NCI-H1436 (cell line): ENCODE measurements at regions not wholly inside any gene's neighbourhood (a gene's known extent, or its start where the extent isn't known, plus 50 kb on each side); places are given as distances from the start of the nearest gene placed in this dataset.

Source experiments
- DNase-seq: peaks from one replicate; lab custom pipeline; 2025; lab: John Stamatoyannopoulos, UW

DNA sequence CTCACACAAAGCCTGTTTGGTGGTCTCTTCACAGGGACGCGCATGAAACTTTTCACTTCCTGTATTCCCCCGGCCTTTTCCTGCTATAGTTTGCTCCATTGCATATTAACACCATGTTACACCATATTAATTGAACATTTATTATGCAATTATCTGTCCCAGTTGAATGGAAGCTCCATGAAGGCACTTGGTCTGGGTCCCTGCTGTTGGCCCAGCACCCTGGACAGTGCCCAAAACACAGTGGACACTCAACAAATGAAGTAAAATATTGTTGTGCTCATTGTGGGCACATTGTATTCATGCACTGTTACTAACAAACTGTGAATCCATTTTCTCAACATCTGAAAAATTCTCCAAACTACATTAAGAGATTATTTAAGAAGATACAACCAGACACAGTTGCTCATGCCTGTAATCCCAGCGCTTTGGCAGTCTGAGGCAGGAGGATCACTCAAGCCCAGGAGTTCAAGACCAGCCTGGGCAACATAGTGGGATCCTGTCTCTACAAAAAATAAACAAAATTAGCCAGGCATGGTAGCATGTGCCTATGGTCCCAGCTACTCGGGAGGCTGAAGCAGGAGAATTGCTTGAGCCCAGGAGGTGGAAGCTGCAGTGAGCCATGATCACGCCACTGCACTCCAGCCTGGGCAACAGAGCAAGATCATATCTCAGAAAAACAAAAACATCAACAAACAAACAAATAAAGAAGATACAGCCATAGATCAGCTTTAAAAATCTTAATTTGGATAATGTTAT lies 292.7 kb upstream of the TENM3 start:
- no peak for DNase-seq

DNA sequence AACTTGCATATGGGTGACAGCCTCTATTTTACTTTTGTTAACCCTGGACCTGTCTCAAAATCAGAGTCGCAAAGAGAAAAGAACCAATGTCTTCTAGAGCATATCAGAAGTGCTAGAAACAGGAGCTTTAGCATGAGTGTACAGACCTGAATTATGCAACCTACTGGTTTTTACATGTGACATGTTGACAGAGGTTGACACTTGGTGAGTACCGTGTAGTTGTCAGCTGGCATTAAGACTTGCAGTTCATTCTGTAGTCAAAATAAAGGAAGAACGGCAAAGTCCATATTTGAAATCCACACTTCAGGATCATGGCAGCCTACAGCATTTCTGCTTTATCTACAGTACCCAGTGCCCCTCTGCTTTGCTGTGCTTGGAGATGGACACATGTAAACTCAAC lies 291.9 kb upstream of the TENM3 start:
- no peak for DNase-seq

DNA sequence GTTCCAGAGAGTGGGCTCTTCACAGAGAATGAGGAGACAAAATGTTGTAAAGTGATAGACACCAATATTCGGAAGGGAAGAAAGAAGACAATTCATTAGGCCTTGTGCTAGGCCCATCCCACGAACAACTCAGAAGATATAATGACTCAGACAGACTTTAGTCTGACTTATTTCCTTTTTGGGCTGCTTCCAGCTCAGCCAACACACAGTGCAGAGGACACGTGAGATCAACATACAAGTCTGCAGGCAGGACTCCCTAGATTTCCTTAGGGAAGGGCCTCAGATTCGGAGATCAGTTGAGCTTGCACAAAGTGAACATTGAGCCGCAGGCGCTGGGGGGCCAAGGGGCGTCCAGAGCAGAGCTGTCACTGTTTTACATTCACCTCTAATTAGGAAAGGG lies 290.7 kb upstream of the TENM3 start:
- DNase-seq = peak; percentile 65

DNA sequence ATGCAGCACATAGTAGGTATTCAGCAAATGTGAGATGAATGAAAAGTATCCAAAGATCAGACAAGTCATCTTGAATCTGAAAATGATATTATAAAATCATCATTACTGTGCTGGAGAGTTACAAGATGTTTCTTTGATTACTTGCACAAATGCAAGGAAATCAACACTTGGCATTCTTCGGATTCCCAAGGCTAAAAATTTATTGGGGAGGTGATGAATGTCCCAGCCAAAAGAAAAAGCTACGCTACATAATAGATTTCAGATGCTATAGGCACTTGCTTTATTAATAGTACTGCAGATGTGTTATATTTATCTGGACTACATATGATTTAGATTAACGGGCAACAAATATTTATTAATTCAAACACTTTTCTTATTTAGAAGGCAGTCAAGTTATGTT lies 286.7 kb upstream of the TENM3 start:
- no peak for DNase-seq

DNA sequence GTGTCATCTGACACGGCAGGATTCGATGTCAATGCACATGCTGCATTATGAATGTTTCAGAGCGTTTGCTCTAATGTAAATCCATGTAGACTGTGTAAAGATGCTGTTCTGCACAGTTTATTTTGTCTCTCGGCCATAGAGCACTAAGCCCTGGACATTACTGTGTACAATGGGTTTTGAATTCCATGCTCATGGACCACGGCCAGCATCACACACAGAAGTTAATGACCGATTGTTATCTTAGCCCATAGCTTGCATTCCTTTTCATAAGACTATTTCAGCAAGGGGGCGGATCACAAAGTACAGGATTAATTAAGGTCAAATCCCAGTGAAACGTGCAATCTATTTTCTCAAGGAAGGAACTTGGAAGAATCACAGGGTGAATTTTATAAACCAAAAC lies 286.1 kb upstream of the TENM3 start:
- no peak for DNase-seq

DNA sequence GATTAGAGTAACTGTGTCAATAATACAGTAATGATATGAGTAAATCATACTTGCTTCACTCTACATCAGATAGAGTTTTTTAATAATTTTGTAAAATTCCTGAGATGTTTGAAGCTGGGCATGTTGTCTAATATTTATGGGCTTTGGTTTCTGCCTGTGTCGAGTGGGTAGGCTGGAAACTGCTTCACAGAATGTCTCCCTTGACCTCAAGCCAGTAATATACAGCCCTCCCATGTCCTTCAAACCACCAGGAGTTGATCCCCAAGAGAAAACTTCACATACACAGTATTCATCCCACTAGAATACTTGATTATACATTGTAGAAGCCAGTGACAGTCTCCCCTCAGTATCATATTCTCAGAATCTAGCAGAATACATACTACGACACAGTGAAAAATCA lies 284.8 kb upstream of the TENM3 start:
- no peak for DNase-seq

DNA sequence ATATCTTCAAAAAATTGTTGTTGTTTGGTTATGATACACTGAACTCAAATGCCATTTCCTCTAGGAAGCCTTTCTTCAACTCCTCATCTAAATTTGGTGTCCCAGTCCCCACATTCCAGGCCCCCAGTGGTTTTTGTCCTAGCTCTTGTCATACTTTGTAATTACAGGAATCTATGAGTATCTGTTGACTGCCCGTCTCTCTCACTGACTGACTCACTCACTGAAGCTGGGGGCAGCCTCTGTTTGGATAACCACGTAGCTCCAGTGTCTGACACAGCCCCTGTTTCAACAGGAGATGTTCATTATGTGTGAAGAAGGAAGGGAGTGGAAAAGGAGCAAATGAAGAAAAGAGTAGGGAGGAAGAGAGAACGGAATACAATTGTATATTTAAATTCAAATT lies 284.1 kb upstream of the TENM3 start:
- DNase-seq = no peak

DNA sequence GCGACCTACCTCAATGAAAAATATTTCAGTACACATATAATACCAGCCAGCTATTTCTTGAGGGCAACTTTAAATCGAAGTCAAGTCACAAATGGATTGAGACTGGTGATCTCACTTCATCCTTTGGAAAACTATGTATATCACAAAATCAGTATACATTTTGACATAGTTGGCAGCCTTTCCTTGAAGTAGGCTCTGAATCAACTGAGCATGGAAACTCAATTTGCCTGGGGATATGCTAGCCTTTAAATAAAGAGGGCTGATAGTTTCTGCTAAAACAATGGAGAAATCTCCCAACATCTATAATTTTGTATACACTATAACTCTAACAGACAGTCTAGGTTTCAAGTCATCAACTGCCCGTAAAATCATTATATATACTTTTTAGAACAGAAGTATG lies 282.8 kb upstream of the TENM3 start:
- DNase-seq = no peak

DNA sequence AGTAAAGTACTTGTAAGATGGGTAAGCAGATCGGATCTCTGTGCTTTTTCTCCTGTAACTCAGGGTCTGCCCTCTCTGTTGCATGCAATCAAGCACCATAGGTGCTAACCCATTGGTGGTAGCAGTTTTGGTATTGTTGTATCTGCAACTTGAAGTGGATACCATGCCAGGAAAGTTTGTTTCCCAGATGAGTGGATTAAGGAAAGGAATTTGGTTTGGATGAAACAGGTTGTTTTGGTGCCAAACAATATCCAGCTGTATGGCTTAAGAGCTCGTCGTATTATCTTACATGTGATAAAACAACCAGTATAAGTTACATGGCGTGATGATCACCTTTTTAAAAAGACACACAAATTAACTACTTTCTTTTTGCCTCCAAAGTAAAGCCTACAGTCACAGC lies 280.9 kb upstream of the TENM3 start:
- no peak for DNase-seq

DNA sequence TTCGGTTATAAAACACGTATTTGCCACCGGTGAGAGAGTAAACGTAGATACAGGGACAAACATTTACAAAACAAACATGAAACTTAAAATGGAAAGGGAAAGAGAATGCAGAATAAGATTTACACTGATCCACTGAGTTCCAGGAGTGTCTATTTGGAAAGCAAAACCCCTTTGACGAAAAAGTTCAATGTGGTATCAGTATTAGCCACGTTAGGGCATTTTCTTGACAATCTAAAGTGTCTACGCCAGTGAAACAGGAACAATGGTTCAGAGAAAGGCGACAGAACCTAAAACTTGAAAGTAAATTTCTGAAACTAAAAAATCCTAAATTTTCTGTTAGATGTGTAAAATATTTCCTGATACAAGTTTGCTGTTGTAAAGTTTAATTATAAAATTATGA lies 278.5 kb upstream of the TENM3 start:
- no peak for DNase-seq

DNA sequence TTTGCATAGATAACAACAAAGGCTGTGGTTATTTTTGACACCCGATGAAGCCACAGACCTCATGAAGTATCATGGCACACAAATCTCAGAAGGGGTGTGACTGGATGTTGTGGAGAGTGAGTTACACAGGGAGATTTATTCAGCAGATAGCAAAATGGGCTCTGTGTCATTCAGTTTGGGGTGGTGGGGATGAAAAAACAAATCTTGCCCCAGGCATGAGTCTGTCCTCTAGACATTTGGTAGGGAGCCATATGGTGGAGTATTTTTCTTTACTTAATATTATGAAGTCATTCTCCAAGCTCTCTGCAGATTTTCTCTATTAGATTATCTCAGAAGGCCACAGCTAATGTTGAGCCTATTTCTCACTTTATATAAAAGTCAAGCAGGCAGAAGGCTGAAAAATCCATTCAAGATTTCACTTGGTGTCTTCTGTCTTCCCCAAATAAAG lies 277.1 kb upstream of the TENM3 start:
- DNase-seq = no peak

DNA sequence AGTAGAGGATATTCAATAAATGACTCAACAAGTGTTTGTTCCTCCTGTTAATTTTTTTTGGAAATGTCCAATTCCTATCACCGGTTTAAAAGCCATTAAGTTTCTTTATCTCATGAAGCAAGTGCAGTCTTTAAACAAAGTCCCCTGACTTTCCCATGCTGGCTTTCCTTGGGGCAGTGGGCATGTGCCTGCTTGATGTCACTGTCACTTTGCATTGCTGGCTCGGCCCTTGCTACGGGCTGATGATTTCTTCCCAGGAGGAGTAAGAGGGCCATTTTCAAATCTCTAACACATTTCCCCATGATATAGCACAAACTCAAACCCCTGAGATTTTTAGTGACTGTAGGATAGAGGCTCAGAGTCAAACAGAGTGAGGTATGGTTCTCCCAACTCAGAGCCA lies 275.8 kb upstream of the TENM3 start:
- no peak for DNase-seq

DNA sequence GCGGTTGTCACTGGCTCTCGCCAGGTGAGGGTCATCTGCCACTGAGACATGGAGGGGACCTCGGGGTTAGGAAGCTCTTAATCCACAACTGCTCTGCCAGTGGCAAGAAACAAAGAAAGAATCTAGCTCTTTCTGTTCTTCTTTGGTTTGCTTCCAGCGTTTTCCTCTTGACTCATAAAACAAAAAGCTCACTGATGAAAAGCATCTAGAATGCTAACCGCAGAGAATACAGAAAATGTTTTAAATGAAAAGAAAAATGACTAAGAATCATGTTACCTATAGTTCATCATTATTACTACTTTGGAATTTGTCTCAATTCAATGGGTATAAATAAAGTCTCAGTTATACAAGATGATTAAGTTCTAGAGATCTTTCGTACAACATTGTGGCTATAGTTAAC lies 274.8 kb upstream of the TENM3 start:
- no peak for DNase-seq

DNA sequence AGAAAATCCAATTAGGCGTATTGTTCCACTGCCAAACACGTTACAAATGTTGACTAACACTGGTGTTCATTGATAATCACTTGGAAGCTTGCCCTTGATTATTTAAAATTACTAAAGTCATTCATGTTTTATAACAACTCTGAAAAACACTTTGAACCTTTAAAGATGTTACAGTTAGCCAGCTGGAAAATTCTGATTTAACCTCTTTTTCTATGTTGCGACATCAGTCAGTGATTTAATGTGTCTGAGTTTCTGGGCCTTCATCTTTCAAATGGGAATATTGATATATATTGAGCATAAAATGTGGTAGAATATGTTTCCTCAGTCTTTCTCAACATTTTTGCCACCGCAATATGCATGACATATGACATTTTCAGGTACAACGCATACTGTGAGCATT lies 274.1 kb upstream of the TENM3 start:
- DNase-seq = no peak

DNA sequence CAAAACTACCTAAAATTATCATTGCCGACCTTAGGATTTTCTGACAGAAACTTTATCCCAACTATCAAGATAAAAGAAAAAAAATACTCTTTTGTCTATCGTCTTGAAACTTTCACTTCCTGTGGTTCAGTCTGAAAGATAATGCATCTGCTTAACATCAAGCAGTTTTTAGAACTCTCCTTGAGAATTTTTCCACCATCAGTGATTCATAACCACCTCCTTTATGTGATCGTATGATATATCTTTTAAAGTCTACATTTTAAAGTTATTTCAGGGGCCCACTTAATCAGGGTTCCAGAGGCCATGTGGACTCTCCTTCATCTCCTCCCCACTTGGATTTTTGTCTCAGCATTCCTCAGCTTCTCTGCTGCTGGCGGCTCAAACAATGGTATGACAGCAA lies 272.8 kb upstream of the TENM3 start:
- no peak for DNase-seq

DNA sequence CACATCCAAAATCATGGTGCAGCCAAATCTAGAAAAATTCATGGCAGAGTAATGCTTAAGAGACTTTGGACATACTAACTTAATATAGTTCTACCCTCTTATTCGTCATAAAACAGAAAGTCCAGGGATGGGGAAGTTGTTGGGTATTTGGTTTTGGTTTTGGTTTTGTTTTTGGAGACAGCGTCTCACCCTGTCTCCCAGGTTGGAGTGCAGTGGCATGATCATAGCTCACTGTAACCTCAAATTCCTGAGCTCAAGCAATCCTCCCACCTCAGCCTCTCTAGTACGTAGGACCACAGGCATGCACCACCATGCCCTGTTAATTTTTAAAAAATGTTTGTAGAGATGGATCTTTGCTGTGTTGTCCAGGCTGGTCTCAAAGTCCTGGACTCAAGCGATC lies 271.8 kb upstream of the TENM3 start:
- no peak for DNase-seq

DNA sequence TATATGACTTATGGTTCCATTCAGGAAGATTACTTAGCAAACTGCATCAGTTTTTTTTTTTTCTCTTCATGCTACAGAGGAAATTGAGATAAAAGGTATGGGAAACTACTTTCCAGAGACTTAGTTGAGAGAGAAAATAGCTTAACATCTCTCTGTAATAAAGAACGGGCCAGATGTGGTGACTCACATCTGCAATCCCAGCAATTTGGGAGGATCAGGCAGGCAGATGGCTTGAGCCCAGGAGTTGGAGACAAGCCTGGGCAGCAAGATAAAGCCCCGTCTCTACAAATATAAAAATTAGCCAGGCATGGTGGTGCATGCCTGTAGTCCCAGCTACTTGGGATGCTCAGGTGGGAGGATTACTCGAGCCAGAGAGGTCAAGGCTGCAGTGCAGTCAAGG lies 271.2 kb upstream of the TENM3 start:
- no peak for DNase-seq

DNA sequence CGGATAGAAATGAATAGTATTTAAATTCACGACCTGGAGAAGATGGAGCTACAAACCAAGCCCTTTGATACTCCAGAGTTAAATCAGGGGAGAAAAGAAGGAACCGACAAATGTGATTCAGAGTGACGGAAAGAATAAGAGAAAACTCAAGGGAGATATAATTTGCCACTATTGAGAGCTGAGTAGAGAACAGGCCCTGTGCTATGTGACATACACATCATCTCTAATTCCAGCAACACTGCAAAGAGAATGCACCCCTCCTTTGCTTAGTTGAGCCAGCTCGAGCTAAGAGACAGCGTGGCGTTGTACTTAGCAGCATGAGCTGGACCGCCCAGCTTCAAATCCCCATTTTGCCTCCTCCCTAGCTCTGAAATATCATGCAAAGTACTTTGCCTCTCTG lies 266.4 kb upstream of the TENM3 start:
- no peak for DNase-seq

DNA sequence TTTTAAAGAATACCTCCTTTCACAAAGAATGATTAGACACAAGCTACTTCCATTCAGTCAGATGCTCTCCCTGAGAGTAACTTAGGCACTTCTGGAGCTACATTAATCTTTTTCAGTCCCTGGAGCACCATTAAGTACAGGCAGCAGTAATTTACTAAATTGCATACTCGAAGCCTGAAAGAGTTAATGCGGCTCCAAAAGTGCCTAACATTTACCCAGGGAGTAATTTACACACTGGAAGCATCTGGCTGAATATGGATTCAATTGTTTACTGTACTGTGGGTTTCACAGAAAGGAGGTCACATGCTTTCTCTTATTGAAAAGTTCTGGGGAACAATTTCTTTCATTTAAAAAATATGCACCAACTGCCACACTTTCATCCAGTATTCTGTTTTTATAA lies 260.8 kb upstream of the TENM3 start:
- peak; percentile 92 for DNase-seq

DNA sequence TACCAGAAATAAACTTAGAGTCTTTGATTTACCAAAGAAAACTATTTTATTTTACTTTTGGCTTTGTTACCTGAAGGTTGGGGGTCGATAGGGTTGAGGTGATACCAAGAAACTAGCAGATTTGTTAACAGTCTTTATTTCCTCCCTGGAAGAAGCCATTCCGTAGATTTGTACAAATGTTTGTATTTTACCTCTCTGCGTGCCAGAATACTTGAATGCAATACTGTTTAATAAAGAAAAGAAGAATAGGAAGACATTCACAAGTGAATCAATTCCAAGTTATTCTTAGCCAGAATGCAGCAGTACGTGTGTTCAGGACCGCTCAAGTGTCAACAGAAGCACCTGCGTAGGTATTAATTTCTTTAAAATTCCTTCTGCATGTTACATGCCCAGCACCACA lies 260.3 kb upstream of the TENM3 start:
- no peak for DNase-seq

DNA sequence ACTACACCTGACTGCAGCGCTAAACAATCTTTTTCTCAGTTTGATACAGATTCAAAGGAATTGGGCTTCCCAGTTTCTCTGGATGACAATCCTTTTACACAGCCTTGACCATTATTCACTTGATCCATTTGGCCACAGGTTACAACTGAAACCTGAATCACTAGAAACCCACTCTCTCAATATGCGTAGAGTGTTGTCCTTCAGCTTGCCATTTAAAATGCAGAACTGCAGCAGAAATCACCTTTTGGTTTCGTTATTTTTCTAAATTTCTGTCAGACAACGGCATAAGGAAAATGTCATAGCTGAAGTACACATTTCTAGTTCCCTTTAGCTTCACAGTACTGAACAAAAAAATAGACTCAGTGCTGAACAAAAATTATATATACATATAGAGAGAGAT lies 255.8 kb upstream of the TENM3 start:
- no peak for DNase-seq

DNA sequence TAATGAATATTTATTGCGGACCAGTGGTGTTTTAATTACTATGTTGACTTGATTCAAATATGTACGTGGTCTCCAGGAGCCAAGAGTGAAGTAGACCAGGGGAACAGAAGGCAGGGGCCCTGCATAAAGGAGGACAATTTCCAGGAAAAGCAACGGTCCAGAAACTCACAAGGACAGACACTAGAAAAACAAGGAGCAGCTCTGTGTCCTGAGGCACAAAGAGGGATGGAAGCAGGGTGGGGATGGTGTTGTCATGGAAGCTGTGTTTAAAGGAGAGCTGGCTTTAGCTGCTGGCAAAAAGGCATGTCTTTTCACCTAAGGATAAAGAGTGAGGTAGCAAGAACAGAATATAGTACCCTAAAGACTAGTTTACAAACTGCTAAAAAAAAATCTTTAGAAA lies 254.1 kb upstream of the TENM3 start:
- DNase-seq = no peak

DNA sequence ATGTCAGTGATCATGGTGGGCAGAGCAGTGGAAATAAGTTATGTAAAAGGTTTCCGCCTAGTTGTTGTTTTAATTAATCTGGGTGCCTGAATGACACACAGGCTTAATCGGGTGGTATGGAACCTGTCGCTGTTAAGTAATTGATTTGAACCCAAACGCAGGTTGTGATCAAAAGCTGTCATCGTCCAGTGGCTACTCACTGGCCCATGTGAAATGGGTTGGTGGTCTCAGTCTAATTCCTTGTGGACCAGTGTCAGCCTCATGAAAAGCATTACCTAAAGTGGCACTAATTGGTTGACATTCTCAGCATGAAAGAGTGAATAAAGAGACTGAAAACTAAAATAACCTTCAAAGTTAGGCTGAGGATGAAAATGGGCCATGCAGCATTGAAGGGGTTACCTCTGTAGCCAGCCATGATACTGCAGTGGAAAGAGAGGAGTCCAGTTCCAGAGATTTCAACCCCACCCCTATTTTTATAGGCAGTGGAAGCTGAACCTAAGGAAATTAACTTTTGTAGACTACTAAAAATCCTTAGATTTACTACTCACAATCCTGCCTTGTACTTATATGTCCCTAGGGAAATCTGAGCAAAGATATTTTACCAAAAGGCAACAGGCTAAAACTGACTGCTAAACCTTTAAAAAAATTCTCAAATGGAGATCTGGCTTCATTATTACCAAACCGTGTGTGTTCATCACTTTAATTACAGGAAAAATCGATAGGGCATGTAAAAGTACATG lies 251.7 kb upstream of the TENM3 start:
- DNase-seq = no peak
